HPDE6-E6E7 (cell line): ENCODE measurements at regions not wholly inside any gene's neighbourhood (a gene's known extent, or its start where the extent isn't known, plus 50 kb on each side); places are given as distances from the start of the nearest gene placed in this dataset.
A peak's percentile ranks its signal among the peaks of the same experiment; 100 is the strongest.

ENCODE experiments used
- DNase-seq: peaks from one replicate; pipeline ENCODE4 v3.0.0; 2011; ENCODE audit warnings: missing footprints; ENCODE audit errors: extremely low spot score

- no peak for DNase-seq
Measured at GRCh38 chr3:102112704-102113230, 263.5 kb downstream of the NFKBIZ start.

- no peak for DNase-seq
Measured at GRCh38 chr3:102113421-102114041, 264.2 kb downstream of the NFKBIZ start.

- DNase-seq = no peak
Measured at GRCh38 chr3:102114264-102114979, 265.1 kb downstream of the NFKBIZ start.

GRCh38 chr3:102122527-102122926 lies 273.2 kb downstream of the NFKBIZ start:
- DNase-seq = no peak

- DNase-seq = peak; percentile 15
Measured at GRCh38 chr3:102123590-102124190, 274.4 kb downstream of the NFKBIZ start.

GRCh38 chr3:102124282-102124681 lies 275.0 kb downstream of the NFKBIZ start:
- DNase-seq = peak; percentile 73

GRCh38 chr3:102124704-102125103 lies 275.4 kb downstream of the NFKBIZ start:
- DNase-seq = no peak

GRCh38 chr3:102125197-102125993 lies 276.1 kb downstream of the NFKBIZ start:
- DNase-seq = no peak

- no peak for DNase-seq
Measured at GRCh38 chr3:102125994-102126368, 276.7 kb downstream of the NFKBIZ start.

- peak; percentile 72 for DNase-seq
Measured at GRCh38 chr3:102129760-102130608, 280.7 kb downstream of the NFKBIZ start.

- DNase-seq = no peak
Measured at GRCh38 chr3:102132370-102132769, 283.1 kb downstream of the NFKBIZ start.

- DNase-seq = no peak
Measured at GRCh38 chr3:102133376-102133775, 284.1 kb downstream of the NFKBIZ start.

- DNase-seq = no peak
Measured at GRCh38 chr3:102135316-102135715, 286.0 kb downstream of the NFKBIZ start.

- no peak for DNase-seq
Measured at GRCh38 chr3:102136183-102136582, 286.9 kb downstream of the NFKBIZ start.

GRCh38 chr3:102140116-102140515 lies 290.8 kb downstream of the NFKBIZ start:
- DNase-seq = no peak

GRCh38 chr3:102141096-102141927 lies 292.0 kb downstream of the NFKBIZ start:
- DNase-seq = no peak

GRCh38 chr3:102141928-102142239 lies 292.6 kb downstream of the NFKBIZ start:
- DNase-seq = no peak

- no peak for DNase-seq
Measured at GRCh38 chr3:102142379-102143060, 292.3 kb upstream of the ZPLD1 start.

- DNase-seq = no peak
Measured at GRCh38 chr3:102143536-102143935, 291.3 kb upstream of the ZPLD1 start.

- no peak for DNase-seq
Measured at GRCh38 chr3:102144063-102144462, 290.8 kb upstream of the ZPLD1 start.
